Activated CD8-positive, alpha-beta T cell treated with anti-CD3 and anti-CD28 coated beads for 36 hours (primary cell): ENCODE measurements at regions not wholly inside any gene's neighbourhood (a gene's known extent, or its start where the extent isn't known, plus 50 kb on each side); places are given as distances from the start of the nearest gene placed in this dataset.

Experiments used
- ATAC-seq: fragments of 200-7000 bp; cut with Tn5 transposase; one replicate; pipeline ENCODE4 v1.10.0; 2021; ENCODE audit warnings: mild to moderate bottlenecking, moderate library complexity
- CTCF ChIA-PET: fragments of 350-600 bp; sonication (Branson Sonifier 250); formaldehyde crosslinking; loops from one replicate; lab custom pipeline; 2021; ENCODE audit warnings: antibody characterized with exemption; lab: Charles Lee
- POLR2A ChIA-PET: fragments of 350-600 bp; sonication (Branson Sonifier 250); formaldehyde crosslinking; loops from one replicate; lab custom pipeline; 2021; ENCODE audit warnings: antibody characterized with exemption; lab: Charles Lee
- DNase-seq: peaks from one replicate; pipeline ENCODE4 v3.0.0-alpha.2; 2020
- H3K27ac Mint-ChIP-seq: one replicate; pipeline ENCODE4 v1.8.0; 2021; ENCODE audit warnings: mild to moderate bottlenecking, mixed read lengths
- H3K27me3 Mint-ChIP-seq: one replicate; pipeline ENCODE4 v1.8.0; 2021; ENCODE audit warnings: mixed read lengths
- H3K36me3 Mint-ChIP-seq: one replicate; pipeline ENCODE4 v1.8.0; 2021; ENCODE audit warnings: low read depth, mixed read lengths
- H3K4me1 Mint-ChIP-seq: one replicate; pipeline ENCODE4 v1.8.0; 2021; ENCODE audit warnings: low read depth, mixed read lengths
- H3K4me3 Mint-ChIP-seq: one replicate; pipeline ENCODE4 v1.8.0; 2021; ENCODE audit warnings: mild to moderate bottlenecking, moderate library complexity, mixed read lengths
- H3K9me3 Mint-ChIP-seq: one replicate; pipeline ENCODE4 v1.8.0; 2021; ENCODE audit warnings: mixed read lengths
- CTCF ChIP-seq: fragments of 200-600 bp; IDR thresholded peaks from one replicate; pipeline ENCODE4 v1.8.0; 2022; ENCODE audit warnings: antibody characterized with exemption, mild to moderate bottlenecking
- intact Hi-C: fragments of 100-400 bp; cut with micrococcal nuclease; formaldehyde crosslinking; loops from one replicate; pipeline ENCODE4 v1.10.0; 2022

- DNase-seq (no peak), ATAC-seq (no peak)
- intact Hi-C loops, result no loop called here
- no peaks in the 10 kb centered on the region for H3K9me3 Mint-ChIP-seq
- H3K27ac Mint-ChIP-seq, result no peak overlapping the region
- no peaks in the 10 kb centered on the region for H3K27me3 Mint-ChIP-seq
- no peaks in the 10 kb centered on the region for H3K36me3 Mint-ChIP-seq
- ChIA-PET CTCF (interaction anchor here (0.6 kb wide), 2 partner anchors 232 to 774 kb away, joined by 3 to 4 read pairs; no protein-coding TSS in a partner anchor), POLR2A (no interaction called here)
- no peak overlapping the region for H3K4me3 Mint-ChIP-seq
- no peaks in the 10 kb centered on the region for H3K4me1 Mint-ChIP-seq
- no peak for TF ChIP-seq CTCF
Measured at GRCh38 chr21:27047658-27048314, 80.9 kb upstream of the ADAMTS5 start.

DNA sequence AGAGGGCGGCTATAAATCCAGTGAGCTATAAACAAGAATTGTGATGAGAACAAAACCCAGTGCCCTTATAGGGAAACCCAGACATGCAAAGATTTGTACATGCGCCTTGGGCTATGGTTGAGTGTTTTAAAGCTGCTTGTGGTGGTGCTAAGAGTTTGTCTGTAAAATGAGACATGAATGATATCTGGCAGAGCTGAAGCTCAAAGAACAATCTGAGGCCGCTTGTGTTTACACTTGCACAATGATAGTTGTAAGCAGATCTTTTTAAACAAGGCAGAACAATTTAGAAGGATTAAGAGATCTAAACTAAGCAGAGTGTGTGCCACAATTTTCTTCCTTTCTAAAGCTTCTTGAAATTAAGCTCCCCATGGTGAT is 80.4 kb upstream of the ADAMTS5 start:
- ATAC-seq, result no peak
- no peaks in the 10 kb centered on the region for H3K4me1 Mint-ChIP-seq
- H3K36me3 Mint-ChIP-seq, result no peaks in the 10 kb centered on the region
- CTCF ChIA-PET, result no interaction called here
- POLR2A ChIA-PET, result no interaction called here
- H3K27ac Mint-ChIP-seq, result no peak overlapping the region
- no peaks in the 10 kb centered on the region for H3K27me3 Mint-ChIP-seq
- intact Hi-C loops, result no loop called here
- TF ChIP-seq CTCF, result no peak
- H3K9me3 Mint-ChIP-seq, result no peaks in the 10 kb centered on the region
- no peak overlapping the region for H3K4me3 Mint-ChIP-seq
- DNase-seq, result no peak

DNA sequence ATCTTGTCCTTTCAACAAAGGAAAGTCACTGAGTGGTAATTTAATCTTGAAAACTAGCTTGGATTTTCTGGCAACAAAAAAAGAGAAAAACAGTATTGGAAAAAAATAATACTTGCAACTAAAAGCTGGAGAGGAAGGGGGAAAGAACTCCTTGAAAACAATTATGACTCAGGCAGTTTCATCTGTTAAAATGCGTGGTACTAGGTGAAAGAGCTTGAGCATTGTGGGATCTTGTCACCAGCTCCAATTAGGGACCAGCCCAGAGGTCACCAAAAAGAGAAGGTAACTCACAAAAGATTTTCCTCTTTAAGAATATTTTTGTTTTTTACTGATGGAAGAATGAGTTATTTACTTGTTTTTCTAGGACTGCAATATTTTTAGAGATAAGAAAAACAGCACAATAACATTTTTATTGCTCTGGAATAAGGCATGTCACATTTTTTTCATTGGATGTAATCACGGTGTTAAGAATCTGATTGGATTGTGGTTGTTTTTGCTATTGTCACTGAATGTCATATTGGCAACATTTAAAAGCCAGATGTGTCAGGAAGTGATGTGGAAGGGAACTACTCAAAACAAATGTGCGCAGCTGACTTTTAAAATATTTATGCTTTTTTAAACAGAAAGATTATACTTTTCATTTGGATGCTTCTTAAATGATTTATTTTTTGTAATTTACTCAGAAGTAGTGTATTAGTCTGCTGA is 78.5 kb upstream of the ADAMTS5 start:
- no peak for TF ChIP-seq CTCF
- DNase-seq (no peak), ATAC-seq (no peak)
- intact Hi-C loops, result no loop called here
- no peaks in the 10 kb centered on the region for H3K4me1 Mint-ChIP-seq
- ChIA-PET POLR2A (no interaction called here), CTCF (no interaction called here)
- H3K4me3 Mint-ChIP-seq, result no peak overlapping the region
- H3K27me3 Mint-ChIP-seq, result no peaks in the 10 kb centered on the region
- H3K9me3 Mint-ChIP-seq, result no peaks in the 10 kb centered on the region
- H3K36me3 Mint-ChIP-seq, result no peaks in the 10 kb centered on the region
- H3K27ac Mint-ChIP-seq, result no peak overlapping the region

- ChIA-PET POLR2A (no interaction called here), CTCF (no interaction called here)
- H3K27ac Mint-ChIP-seq, result no peak overlapping the region
- ATAC-seq (no peak), DNase-seq (no peak)
- H3K4me1 Mint-ChIP-seq, result no peaks in the 10 kb centered on the region
- no peaks in the 10 kb centered on the region for H3K36me3 Mint-ChIP-seq
- intact Hi-C loops, result no loop called here
- H3K9me3 Mint-ChIP-seq, result no peaks in the 10 kb centered on the region
- H3K27me3 Mint-ChIP-seq, result no peaks in the 10 kb centered on the region
- no peak overlapping the region for H3K4me3 Mint-ChIP-seq
- no peak for TF ChIP-seq CTCF
Measured at GRCh38 chr21:27043377-27043776, 76.5 kb upstream of the ADAMTS5 start.

- Mint-ChIP-seq H3K9me3 (no peaks in the 10 kb centered on the region), H3K27ac (no peak overlapping the region), H3K27me3 (no peaks in the 10 kb centered on the region), H3K4me3 (no peak overlapping the region), H3K4me1 (no peaks in the 10 kb centered on the region), H3K36me3 (no peaks in the 10 kb centered on the region)
- DNase-seq (no peak), ATAC-seq (no peak)
- no peak for TF ChIP-seq CTCF
- intact Hi-C loops, result no loop called here
- POLR2A ChIA-PET, result no interaction called here
- CTCF ChIA-PET, result no interaction called here
Measured at GRCh38 chr21:27040738-27041469, 74.0 kb upstream of the ADAMTS5 start.
